Endodermal cell (in vitro differentiated cells): ENCODE measurements at regions not wholly inside any gene's neighbourhood (a gene's known extent, or its start where the extent isn't known, plus 50 kb on each side); places are given as distances from the start of the nearest gene placed in this dataset.
A peak's percentile ranks its signal among the peaks of the same experiment; 100 is the strongest.

Experiments
- DNase-seq: peaks from one replicate; pipeline ENCODE4 v3.0.0-alpha.2; 2017
- H3K27ac ChIP-seq: 2 replicates; pipeline ENCODE4 v1.5.1; 2013; ENCODE audit warnings: mild to moderate bottlenecking, low read depth, low read length, moderate library complexity
- H3K27me3 ChIP-seq: 2 replicates; pipeline ENCODE4 v1.6.1; 2013; ENCODE audit warnings: mild to moderate bottlenecking, low read length, moderate library complexity; ENCODE audit not compliant: insufficient read depth, control insufficient read depth, poor library complexity, severe bottlenecking
- H3K36me3 ChIP-seq: 2 replicates; pipeline ENCODE4 v1.7.0; 2013; ENCODE audit warnings: mild to moderate bottlenecking, low read length, moderate library complexity; ENCODE audit not compliant: control insufficient read depth, insufficient read depth
- H3K4me1 ChIP-seq: one replicate; pipeline ENCODE4 v1.7.0; 2013; ENCODE audit warnings: low read length; ENCODE audit not compliant: control insufficient read depth, insufficient read depth
- H3K4me3 ChIP-seq: 2 replicates; pipeline ENCODE4 v1.5.1; 2013; ENCODE audit warnings: mild to moderate bottlenecking, low read length, moderate library complexity
- H3K9ac ChIP-seq: 2 replicates; pipeline ENCODE4 v1.6.1; 2013; ENCODE audit warnings: mild to moderate bottlenecking, low read length, moderate library complexity; ENCODE audit not compliant: poor library complexity, severe bottlenecking; ENCODE audit errors: extremely low read depth
- H3K9me3 ChIP-seq: 2 replicates; pipeline ENCODE4 v1.6.1; 2013; ENCODE audit warnings: mild to moderate bottlenecking, low read length, moderate library complexity; ENCODE audit not compliant: control insufficient read depth
- H3K27ac Mint-ChIP-seq: 2 replicates; pipeline ENCODE4 v1.8.0; 2020; ENCODE audit warnings: mixed read lengths
- H3K27me3 Mint-ChIP-seq: 2 replicates; pipeline ENCODE4 v1.8.0; 2021; ENCODE audit warnings: mild to moderate bottlenecking, mixed read lengths; ENCODE audit not compliant: insufficient read depth
- H3K36me3 Mint-ChIP-seq: 2 replicates; pipeline ENCODE4 v1.8.0; 2020; ENCODE audit warnings: low read depth, mixed read lengths
- H3K4me1 Mint-ChIP-seq: 2 replicates; pipeline ENCODE4 v1.8.0; 2020; ENCODE audit warnings: mixed read lengths
- H3K4me3 Mint-ChIP-seq: 2 replicates; pipeline ENCODE4 v1.8.0; 2020; ENCODE audit warnings: mild to moderate bottlenecking, moderate library complexity, mixed read lengths
- H3K9me3 Mint-ChIP-seq: 2 replicates; pipeline ENCODE4 v1.8.0; 2020; ENCODE audit warnings: mild to moderate bottlenecking, mixed read lengths
- WGBS, 2 experiments: methylation state at CpG; one replicate each; pipeline versions ENCODE4 v1.1.5 to v1.1.7; 2013; ENCODE audit warnings: missing lambda C conversion rate in 2 of 2, mixed read lengths in 1 of 2; ENCODE audit not compliant: insufficient coverage in 1 of 2, insufficient read length in 1 of 2; 5-methylcytosine and 5-hydroxymethylcytosine counted together
- TF ChIP-seq, protein P1 (sequence below): fragments of 200-600 bp; sonication (generic); conservative IDR thresholded peaks from 2 replicates; pipeline ENCODE4 v1.5.0; 2021; ENCODE audit warnings: antibody characterized with exemption, mild to moderate bottlenecking

DNA sequence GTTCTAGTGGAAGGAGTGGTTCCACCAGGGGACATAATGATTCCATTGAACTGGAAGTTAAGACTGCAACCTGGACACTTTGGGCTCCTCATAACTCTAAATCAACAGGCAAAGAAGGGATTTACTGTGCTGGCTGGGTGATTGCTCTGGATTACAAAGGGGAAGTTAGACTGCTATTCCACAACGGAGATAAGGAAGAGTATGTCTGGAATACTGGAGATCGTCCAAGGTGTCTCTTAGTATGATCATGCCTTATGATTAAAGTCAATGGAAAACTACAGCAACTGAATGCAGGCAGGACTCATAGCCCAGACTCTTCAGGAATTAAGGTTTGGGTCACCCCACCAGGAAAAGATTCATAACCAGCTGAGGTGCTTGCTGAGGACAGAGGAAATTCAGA lies 310.6 kb upstream of the MGMT start:
- Mint-ChIP-seq H3K27me3 (no peaks in the 10 kb centered on the region), H3K27ac (no peak overlapping the region), H3K4me3 (no peak overlapping the region), H3K4me1 (peaks cover 6% of the 10 kb centered on the region), H3K9me3 (peaks cover 12% of the 10 kb centered on the region), H3K36me3 (no peaks in the 10 kb centered on the region)
- H3K36me3 ChIP-seq = no peaks in the 10 kb centered on the region
- H3K9me3 ChIP-seq = no peaks in the 10 kb centered on the region
- no peak overlapping the region for H3K4me3 ChIP-seq
- WGBS, 2 experiments = 88 to 100% methylated on average over 2 of the region's 2 CpGs
- TF ChIP-seq, protein P1, sequence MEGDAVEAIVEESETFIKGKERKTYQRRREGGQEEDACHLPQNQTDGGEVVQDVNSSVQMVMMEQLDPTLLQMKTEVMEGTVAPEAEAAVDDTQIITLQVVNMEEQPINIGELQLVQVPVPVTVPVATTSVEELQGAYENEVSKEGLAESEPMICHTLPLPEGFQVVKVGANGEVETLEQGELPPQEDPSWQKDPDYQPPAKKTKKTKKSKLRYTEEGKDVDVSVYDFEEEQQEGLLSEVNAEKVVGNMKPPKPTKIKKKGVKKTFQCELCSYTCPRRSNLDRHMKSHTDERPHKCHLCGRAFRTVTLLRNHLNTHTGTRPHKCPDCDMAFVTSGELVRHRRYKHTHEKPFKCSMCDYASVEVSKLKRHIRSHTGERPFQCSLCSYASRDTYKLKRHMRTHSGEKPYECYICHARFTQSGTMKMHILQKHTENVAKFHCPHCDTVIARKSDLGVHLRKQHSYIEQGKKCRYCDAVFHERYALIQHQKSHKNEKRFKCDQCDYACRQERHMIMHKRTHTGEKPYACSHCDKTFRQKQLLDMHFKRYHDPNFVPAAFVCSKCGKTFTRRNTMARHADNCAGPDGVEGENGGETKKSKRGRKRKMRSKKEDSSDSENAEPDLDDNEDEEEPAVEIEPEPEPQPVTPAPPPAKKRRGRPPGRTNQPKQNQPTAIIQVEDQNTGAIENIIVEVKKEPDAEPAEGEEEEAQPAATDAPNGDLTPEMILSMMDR = no peak
- no peak overlapping the region for H3K27ac ChIP-seq
- no peaks in the 10 kb centered on the region for H3K4me1 ChIP-seq
- no peaks in the 10 kb centered on the region for H3K27me3 ChIP-seq
- no peak overlapping the region for H3K9ac ChIP-seq
- no peak for DNase-seq

DNA sequence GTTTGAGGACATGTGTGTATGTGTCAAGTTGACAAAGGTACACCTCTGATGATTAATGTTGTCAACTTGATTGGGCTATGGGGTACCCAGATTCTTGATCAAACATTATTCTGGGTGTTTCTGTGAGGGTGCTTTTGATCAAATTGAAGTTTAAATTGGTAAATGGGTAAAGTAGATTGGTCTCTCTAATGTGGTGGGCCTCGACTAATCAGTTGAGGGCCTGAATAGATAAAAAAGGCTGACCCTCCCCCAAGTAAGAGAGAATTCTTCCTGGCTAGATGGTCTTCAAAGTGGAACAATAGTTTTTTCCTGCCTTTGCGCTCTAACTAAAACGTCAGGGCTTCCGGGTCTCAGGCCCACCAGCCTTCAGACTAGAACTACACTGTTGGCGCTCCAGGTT lies 309.9 kb upstream of the MGMT start:
- no peak overlapping the region for H3K4me3 ChIP-seq
- peaks cover 12% of the 10 kb centered on the region for H3K4me1 Mint-ChIP-seq
- no peaks in the 10 kb centered on the region for H3K4me1 ChIP-seq
- no peak for DNase-seq
- peaks cover 12% of the 10 kb centered on the region for H3K9me3 Mint-ChIP-seq
- no peaks in the 10 kb centered on the region for H3K36me3 ChIP-seq
- H3K9me3 ChIP-seq = no peaks in the 10 kb centered on the region
- H3K36me3 Mint-ChIP-seq = no peaks in the 10 kb centered on the region
- H3K27ac ChIP-seq = no peak overlapping the region
- no peaks in the 10 kb centered on the region for H3K27me3 ChIP-seq
- H3K4me3 Mint-ChIP-seq = no peak overlapping the region
- H3K9ac ChIP-seq = no peak overlapping the region
- TF ChIP-seq, protein P1 = no peak
- H3K27me3 Mint-ChIP-seq = no peaks in the 10 kb centered on the region
- 95 to 96% methylated on average over 5 of the region's 5 CpGs for WGBS, 2 experiments
- H3K27ac Mint-ChIP-seq = no peak overlapping the region

DNA sequence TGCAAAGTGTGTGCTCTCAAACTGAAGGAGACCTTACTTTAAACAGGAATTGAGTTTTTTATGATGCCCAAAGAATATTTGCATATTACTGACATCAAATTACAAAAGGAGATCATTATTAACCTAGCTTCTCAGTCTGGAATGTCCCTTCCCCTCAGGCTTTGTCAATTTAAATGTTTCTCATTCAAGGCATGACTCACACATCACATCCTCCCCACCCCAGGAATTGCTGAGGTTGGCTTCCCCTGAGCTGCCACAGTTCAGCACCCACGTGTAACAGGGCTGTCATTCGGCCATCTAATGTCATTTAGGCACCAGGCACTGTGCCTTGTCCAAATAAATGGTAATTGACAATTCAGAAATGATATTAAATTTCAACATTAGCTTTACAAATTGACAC lies 305.9 kb upstream of the MGMT start:
- Mint-ChIP-seq H3K27me3 (no peaks in the 10 kb centered on the region), H3K4me1 (peaks cover 19% of the 10 kb centered on the region), H3K9me3 (peaks cover 5% of the 10 kb centered on the region), H3K4me3 (no peak overlapping the region), H3K27ac (peak overlapping the region; percentile 11), H3K36me3 (no peaks in the 10 kb centered on the region)
- no peak overlapping the region for H3K9ac ChIP-seq
- no peaks in the 10 kb centered on the region for H3K9me3 ChIP-seq
- H3K4me3 ChIP-seq = no peak overlapping the region
- 28% methylated on average over 2 of the region's 2 CpGs; no CpG with 5 or more reads in 1 of the 2 experiments for WGBS, 2 experiments
- no peaks in the 10 kb centered on the region for H3K4me1 ChIP-seq
- no peak overlapping the region for H3K27ac ChIP-seq
- TF ChIP-seq, protein P1 = no peak
- peak; percentile 83 for DNase-seq
- H3K27me3 ChIP-seq = no peaks in the 10 kb centered on the region
- no peaks in the 10 kb centered on the region for H3K36me3 ChIP-seq
